HEK293 (cell line): ENCODE measurements at regions not wholly inside any gene's neighbourhood (a gene's known extent, or its start where the extent isn't known, plus 50 kb on each side); places are given as distances from the start of the nearest gene placed in this dataset.

ENCODE experiments used
- CTCF ChIA-PET: fragments of 350-600 bp; formaldehyde crosslinking; extraction: SDS; loops from one replicate; lab custom pipeline; 2021; ENCODE audit warnings: antibody characterized with exemption; lab: Yijun Ruan, JAX
- POLR2A ChIA-PET: fragments of 300-600 bp; formaldehyde crosslinking; extraction: SDS; loops from one replicate; lab custom pipeline; 2020; ENCODE audit warnings: antibody characterized with exemption, inconsistent platforms; lab: Yijun Ruan, JAX
- H3K27ac ChIP-seq: fragments of 200-500 bp; sonication (Bioruptor generic); 2 replicates; pipeline ENCODE4 v1.5.1; 2014; ENCODE audit warnings: low read depth, low read length, control low read depth, inconsistent platforms; ENCODE audit errors: extremely low read depth
- H3K36me3 ChIP-seq, 2 experiments: fragments of 200-500 bp in 1 of 2; sonication (Bioruptor generic) in 1 of 2; 1 replicate in 1 of 2; 2 replicates in 1 of 2; pipeline ENCODE4 v1.5.1; 2014 to 2017; ENCODE audit warnings: inconsistent platforms in 2 of 2, low read length in 2 of 2; ENCODE audit not compliant: control insufficient read depth in 2 of 2, insufficient read depth in 1 of 2
- H3K4me1 ChIP-seq: fragments of 200-500 bp; sonication (Bioruptor generic); 2 replicates; pipeline ENCODE4 v1.5.1; 2014; ENCODE audit warnings: mild to moderate bottlenecking, low read length, inconsistent platforms; ENCODE audit not compliant: control insufficient read depth, insufficient read depth
- H3K4me3 ChIP-seq: 2 replicates; pipeline ENCODE4 v1.5.1; 2011; ENCODE audit warnings: low read depth, mild to moderate bottlenecking, control low read depth, low read length, moderate library complexity
- H3K9me3 ChIP-seq: fragments of 200-500 bp; sonication (Bioruptor generic); 2 replicates; pipeline ENCODE4 v1.5.1; 2014; ENCODE audit warnings: low read depth, low read length, inconsistent platforms; ENCODE audit not compliant: control insufficient read depth, insufficient read depth
- AEBP2 ChIP-seq: fragments of 450-650 bp; formaldehyde crosslinking; IDR thresholded peaks from 2 replicates; pipeline ENCODE4 v1.5.1; 2016; ENCODE audit warnings: missing biosample characterization, missing genetic modification characterization, borderline replicate concordance
- KLF1 ChIP-seq: fragments of 450-650 bp; formaldehyde crosslinking; IDR thresholded peaks from 2 replicates; pipeline ENCODE4 v1.5.1; 2016; ENCODE audit warnings: missing biosample characterization, missing genetic modification characterization
- KLF8 ChIP-seq: fragments of 450-650 bp; formaldehyde crosslinking; IDR thresholded peaks from 2 replicates; pipeline ENCODE4 v1.5.1; 2016; ENCODE audit warnings: missing biosample characterization, missing genetic modification characterization
- OVOL3 ChIP-seq: fragments of 450-650 bp; formaldehyde crosslinking; IDR thresholded peaks from 2 replicates; pipeline ENCODE4 v1.5.1; 2016; ENCODE audit warnings: missing biosample characterization, missing genetic modification characterization
- REST ChIP-seq: fragments of 450-650 bp; formaldehyde crosslinking; IDR thresholded peaks from 2 replicates; pipeline ENCODE4 v1.5.1; 2016; ENCODE audit warnings: missing biosample characterization, missing genetic modification characterization
- ZBTB26 ChIP-seq: fragments of 450-650 bp; formaldehyde crosslinking; optimal IDR thresholded peaks from 2 replicates; pipeline ENCODE3; 2016; ENCODE audit warnings: missing biosample characterization, mild to moderate bottlenecking, missing genetic modification characterization
- ZFP37 ChIP-seq: fragments of 450-650 bp; formaldehyde crosslinking; IDR thresholded peaks from 2 replicates; pipeline ENCODE4 v1.5.1; 2016; ENCODE audit warnings: missing biosample characterization, missing genetic modification characterization
- ZNF114 ChIP-seq: fragments of 450-650 bp; formaldehyde crosslinking; IDR thresholded peaks from 2 replicates; pipeline ENCODE4 v1.5.0; 2017; ENCODE audit warnings: missing biosample characterization, missing genetic modification characterization
- ZNF157 ChIP-seq: fragments of 450-650 bp; formaldehyde crosslinking; IDR thresholded peaks from 2 replicates; pipeline ENCODE4 v1.5.1; 2016; ENCODE audit warnings: missing biosample characterization, missing genetic modification characterization
- ZNF280D ChIP-seq: fragments of 450-650 bp; formaldehyde crosslinking; IDR thresholded peaks from 2 replicates; pipeline ENCODE4 v1.5.1; 2016; ENCODE audit warnings: missing biosample characterization, missing genetic modification characterization
- ZNF311 ChIP-seq: fragments of 450-650 bp; formaldehyde crosslinking; IDR thresholded peaks from 2 replicates; pipeline ENCODE4 v1.5.1; 2017; ENCODE audit warnings: missing biosample characterization, missing genetic modification characterization, borderline replicate concordance
- ZNF394 ChIP-seq: fragments of 450-650 bp; formaldehyde crosslinking; IDR thresholded peaks from 2 replicates; pipeline ENCODE4 v1.5.1; 2016; ENCODE audit warnings: missing biosample characterization, missing genetic modification characterization, mild to moderate bottlenecking, moderate library complexity, borderline replicate concordance
- ZNF501 ChIP-seq: fragments of 450-650 bp; formaldehyde crosslinking; IDR thresholded peaks from 2 replicates; pipeline ENCODE4 v1.5.1; 2016; ENCODE audit warnings: missing biosample characterization, missing genetic modification characterization
- ZNF514 ChIP-seq: fragments of 450-650 bp; formaldehyde crosslinking; IDR thresholded peaks from 2 replicates; pipeline ENCODE4 v1.5.1; 2016; ENCODE audit warnings: missing biosample characterization, missing genetic modification characterization
- ZNF518A ChIP-seq: fragments of 450-650 bp; formaldehyde crosslinking; conservative IDR thresholded peaks from 2 replicates; pipeline ENCODE4 v1.5.1; 2016; ENCODE audit warnings: low read depth, missing biosample characterization, missing genetic modification characterization
- ZNF610 ChIP-seq: fragments of 450-650 bp; formaldehyde crosslinking; IDR thresholded peaks from 2 replicates; pipeline ENCODE4 v1.5.1; 2016; ENCODE audit warnings: missing biosample characterization, missing genetic modification characterization, borderline replicate concordance
- ZNF623 ChIP-seq: fragments of 450-650 bp; formaldehyde crosslinking; IDR thresholded peaks from 2 replicates; pipeline ENCODE4 v1.5.1; 2016; ENCODE audit warnings: missing biosample characterization, missing genetic modification characterization
- ZSCAN30 ChIP-seq: fragments of 450-650 bp; IDR thresholded peaks from 2 replicates; pipeline ENCODE4 v1.5.1; 2018; ENCODE audit warnings: missing biosample characterization, mild to moderate bottlenecking, missing genetic modification characterization, moderate library complexity

GRCh38 chr10:20708305-20708704 is 188.8 kb downstream of the NEBL start:
- CTCF ChIA-PET = no interaction called here
- POLR2A ChIA-PET = no interaction called here
- no peak overlapping the region for H3K27ac ChIP-seq
- no peaks in the 10 kb centered on the region for H3K4me1 ChIP-seq
- no peaks in the 10 kb centered on the region for H3K36me3 ChIP-seq
- no peak overlapping the region for H3K4me3 ChIP-seq
- TF ChIP-seq ZNF610 (no peak), ZNF311 (tag by site-specific recombination) (no peak), ZNF114 (tag by site-specific recombination) (no peak), ZFP37 (tag by site-specific recombination) (no peak), REST (tag by site-specific recombination) (no peak), ZNF518A (tag by site-specific recombination) (no peak), ZNF157 (tag by site-specific recombination) (no peak), ZSCAN30 (no peak), KLF1 (tag by site-specific recombination) (no peak), KLF8 (tag by site-specific recombination) (no peak), ZNF280D (tag by site-specific recombination) (no peak), AEBP2 (no peak), ZNF394 (tag by site-specific recombination) (no peak), ZNF501 (no peak), ZBTB26 (tag by site-specific recombination) (no peak), ZNF514 (tag by site-specific recombination) (no peak), OVOL3 (tag by site-specific recombination) (no peak), ZNF623 (no peak)
- no peaks in the 10 kb centered on the region for H3K9me3 ChIP-seq
